A549 (cell line): ENCODE measurements at regions not wholly inside any gene's neighbourhood (a gene's known extent, or its start where the extent isn't known, plus 50 kb on each side); places are given as distances from the start of the nearest gene placed in this dataset.
"Not testable (repeated sequence)": the region's sequence is repeated elsewhere in the genome, so short reads cannot be mapped to it uniquely, and the experiment has no call there.

Experiments
- CEBPB ChIP-seq, 2 experiments: fragments of >200 bp in 1 of 2; sonication (Bioruptor Twin) in 1 of 2; formaldehyde crosslinking in 1 of 2; IDR thresholded peaks; 2 replicates each; pipeline ENCODE4 v1.6.1; 2012 to 2016
- RAD21 ChIP-seq, 2 experiments: fragments of >200 bp in 1 of 2; sonication (Bioruptor Twin) in 1 of 2; formaldehyde crosslinking in 1 of 2; IDR thresholded peaks in 1 of 2; conservative IDR thresholded peaks in 1 of 2; 2 replicates in 1 of 2; 3 replicates in 1 of 2; pipeline ENCODE4 v1.6.1; 2012 to 2018; ENCODE audit warnings: inconsistent platforms in 1 of 2
- TF ChIP-seq, protein P1 (sequence below): fragments of >200 bp; sonication (Bioruptor Twin); formaldehyde crosslinking; IDR thresholded peaks from 3 replicates; pipeline ENCODE4 v1.5.1; 2016
- TF ChIP-seq, protein P2 (sequence below): fragments of 250-450 bp; sonication (Bioruptor Pico); IDR thresholded peaks from 2 replicates; pipeline ENCODE4 v1.5.0; 2020; ENCODE audit warnings: low read depth, mild to moderate bottlenecking, moderate library complexity
- TF ChIP-seq, protein P3 (sequence below): fragments of 150-350 bp; IDR thresholded peaks from 2 replicates; pipeline ENCODE4 v1.6.1; 2014; ENCODE audit warnings: low read depth, mild to moderate bottlenecking, low read length

DNA sequence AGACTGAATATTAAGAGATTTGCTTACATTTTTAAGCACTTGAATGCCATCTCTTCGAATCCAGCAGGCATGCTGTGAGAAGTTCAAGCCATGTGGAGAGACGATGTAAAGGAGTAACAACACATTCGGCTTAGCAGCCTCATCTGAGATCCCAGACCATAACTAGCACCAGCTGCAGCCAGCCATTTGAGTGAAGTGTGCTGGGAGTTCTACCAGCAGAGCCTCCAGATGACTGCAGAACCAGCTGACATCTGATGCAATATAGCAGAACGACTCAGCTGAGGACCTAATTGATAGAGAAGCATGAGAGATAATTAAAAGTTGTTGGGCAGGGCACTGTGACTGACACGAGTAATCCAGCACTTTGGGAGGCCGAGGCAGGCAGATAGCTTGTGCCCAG, 98.2 kb upstream of the NOX4 start:
- TF ChIP-seq CEBPB (IDR thresholded peaks at IDR 0.05); RAD21 (conservative IDR thresholded peaks at IDR 0.05 in 1 of 2, IDR thresholded peaks at IDR 0.05 in 1 of 2): not testable (repeated sequence)
- TF ChIP-seq, protein P1, sequence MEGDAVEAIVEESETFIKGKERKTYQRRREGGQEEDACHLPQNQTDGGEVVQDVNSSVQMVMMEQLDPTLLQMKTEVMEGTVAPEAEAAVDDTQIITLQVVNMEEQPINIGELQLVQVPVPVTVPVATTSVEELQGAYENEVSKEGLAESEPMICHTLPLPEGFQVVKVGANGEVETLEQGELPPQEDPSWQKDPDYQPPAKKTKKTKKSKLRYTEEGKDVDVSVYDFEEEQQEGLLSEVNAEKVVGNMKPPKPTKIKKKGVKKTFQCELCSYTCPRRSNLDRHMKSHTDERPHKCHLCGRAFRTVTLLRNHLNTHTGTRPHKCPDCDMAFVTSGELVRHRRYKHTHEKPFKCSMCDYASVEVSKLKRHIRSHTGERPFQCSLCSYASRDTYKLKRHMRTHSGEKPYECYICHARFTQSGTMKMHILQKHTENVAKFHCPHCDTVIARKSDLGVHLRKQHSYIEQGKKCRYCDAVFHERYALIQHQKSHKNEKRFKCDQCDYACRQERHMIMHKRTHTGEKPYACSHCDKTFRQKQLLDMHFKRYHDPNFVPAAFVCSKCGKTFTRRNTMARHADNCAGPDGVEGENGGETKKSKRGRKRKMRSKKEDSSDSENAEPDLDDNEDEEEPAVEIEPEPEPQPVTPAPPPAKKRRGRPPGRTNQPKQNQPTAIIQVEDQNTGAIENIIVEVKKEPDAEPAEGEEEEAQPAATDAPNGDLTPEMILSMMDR, result not testable (repeated sequence)
- TF ChIP-seq, protein P2, sequence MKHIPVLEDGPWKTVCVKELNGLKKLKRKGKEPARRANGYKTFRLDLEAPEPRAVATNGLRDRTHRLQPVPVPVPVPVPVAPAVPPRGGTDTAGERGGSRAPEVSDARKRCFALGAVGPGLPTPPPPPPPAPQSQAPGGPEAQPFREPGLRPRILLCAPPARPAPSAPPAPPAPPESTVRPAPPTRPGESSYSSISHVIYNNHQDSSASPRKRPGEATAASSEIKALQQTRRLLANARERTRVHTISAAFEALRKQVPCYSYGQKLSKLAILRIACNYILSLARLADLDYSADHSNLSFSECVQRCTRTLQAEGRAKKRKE (CRISPR knock-in tag), result not testable (repeated sequence)
- TF ChIP-seq, protein P3, sequence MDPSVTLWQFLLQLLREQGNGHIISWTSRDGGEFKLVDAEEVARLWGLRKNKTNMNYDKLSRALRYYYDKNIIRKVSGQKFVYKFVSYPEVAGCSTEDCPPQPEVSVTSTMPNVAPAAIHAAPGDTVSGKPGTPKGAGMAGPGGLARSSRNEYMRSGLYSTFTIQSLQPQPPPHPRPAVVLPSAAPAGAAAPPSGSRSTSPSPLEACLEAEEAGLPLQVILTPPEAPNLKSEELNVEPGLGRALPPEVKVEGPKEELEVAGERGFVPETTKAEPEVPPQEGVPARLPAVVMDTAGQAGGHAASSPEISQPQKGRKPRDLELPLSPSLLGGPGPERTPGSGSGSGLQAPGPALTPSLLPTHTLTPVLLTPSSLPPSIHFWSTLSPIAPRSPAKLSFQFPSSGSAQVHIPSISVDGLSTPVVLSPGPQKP, result not testable (repeated sequence)
